GM12872 (cell line): ENCODE measurements at regions not wholly inside any gene's neighbourhood (a gene's known extent, or its start where the extent isn't known, plus 50 kb on each side); places are given as distances from the start of the nearest gene placed in this dataset.

ENCODE experiments used
- CTCF ChIP-seq: IDR thresholded peaks from 3 replicates; pipeline ENCODE4 v1.5.1; 2011; ENCODE audit warnings: low read depth, mild to moderate bottlenecking, low read length, moderate library complexity; ENCODE audit not compliant: insufficient read depth

- TF ChIP-seq CTCF: no peak
Measured at GRCh38 chr20:56698749-56699148, 69.6 kb downstream of the TFAP2C start.

GRCh38 chr20:56702931-56703840 is 74.1 kb downstream of the TFAP2C start:
- TF ChIP-seq CTCF: no peak

- no peak for TF ChIP-seq CTCF
Measured at GRCh38 chr20:56706867-56707360, 77.8 kb downstream of the TFAP2C start.

GRCh38 chr20:56708991-56709390 is 79.9 kb downstream of the TFAP2C start:
- TF ChIP-seq CTCF: no peak

GRCh38 chr20:56710125-56710524 is 81.0 kb downstream of the TFAP2C start:
- TF ChIP-seq CTCF: no peak

GRCh38 chr20:56711018-56711417 is 81.9 kb downstream of the TFAP2C start:
- TF ChIP-seq CTCF: no peak

GRCh38 chr20:56715309-56715708 is 86.2 kb downstream of the TFAP2C start:
- TF ChIP-seq CTCF: no peak
